HG02642 (cell line): ENCODE measurements at regions not wholly inside any gene's neighbourhood (a gene's known extent, or its start where the extent isn't known, plus 50 kb on each side); places are given as distances from the start of the nearest gene placed in this dataset.

Source experiments
- ATAC-seq: cut with Tn5 transposase; IDR thresholded peaks from one replicate; pipeline ENCODE4 v1.9.1; 2021; ENCODE audit warnings: mild to moderate bottlenecking; ENCODE audit not compliant: unreplicated experiment, poor library complexity

DNA sequence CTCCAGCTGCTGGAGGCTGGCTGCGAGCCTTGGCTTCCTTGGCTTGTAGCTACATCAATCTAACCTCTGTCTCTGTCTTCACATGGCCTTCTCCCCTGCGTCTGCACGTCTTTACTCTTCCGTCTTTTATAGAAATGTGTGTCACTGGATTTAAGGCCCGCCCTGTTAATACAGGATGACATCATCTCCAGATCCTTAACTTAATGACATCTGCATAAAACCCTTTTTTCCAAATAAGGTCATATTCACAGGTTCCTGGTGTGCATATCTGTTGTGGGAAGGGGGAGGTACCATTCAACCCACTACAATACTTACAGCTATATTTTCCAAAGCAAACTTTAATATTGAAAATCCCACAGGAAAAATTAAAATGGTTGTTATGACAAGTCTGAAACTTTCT, 165.3 kb upstream of the FOXD3 start:
- no peak for ATAC-seq

DNA sequence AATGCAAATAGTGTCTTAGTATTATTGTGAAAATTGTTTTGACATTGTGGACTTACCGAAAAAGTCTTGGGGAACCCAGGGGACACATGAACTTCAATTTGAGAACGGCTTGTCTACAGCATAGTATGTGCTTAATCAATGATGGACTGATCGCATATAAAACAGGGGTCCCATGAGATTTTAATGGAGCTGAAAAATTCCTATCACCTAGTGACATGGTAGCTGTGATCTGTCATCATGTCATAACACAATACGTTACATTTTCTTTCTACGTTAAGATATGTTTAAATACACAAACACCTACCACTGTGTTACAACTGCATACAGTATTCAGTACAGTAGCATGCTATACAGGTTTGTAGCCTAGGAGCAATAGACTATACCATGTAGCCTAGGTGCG, 153.3 kb upstream of the FOXD3 start:
- no peak for ATAC-seq

DNA sequence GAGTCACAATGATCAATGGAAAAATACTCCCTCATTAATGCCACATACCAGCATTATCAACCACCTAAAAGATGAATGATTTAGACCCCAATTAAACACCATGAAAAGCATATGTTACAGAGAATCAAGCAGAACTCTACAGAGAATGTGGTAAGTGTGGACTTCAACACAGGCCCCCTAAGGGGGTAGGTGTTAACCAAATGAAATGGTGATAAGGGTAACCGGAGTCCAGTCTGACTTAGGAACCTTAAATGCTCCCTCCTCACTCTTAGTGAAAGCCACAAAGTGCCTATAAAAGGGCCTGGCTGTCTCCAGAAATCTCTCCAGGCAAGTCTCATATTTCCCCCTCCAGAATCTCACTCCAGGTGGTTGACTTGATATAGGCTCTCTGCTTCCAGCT, 149.2 kb upstream of the FOXD3 start:
- ATAC-seq = no peak

DNA sequence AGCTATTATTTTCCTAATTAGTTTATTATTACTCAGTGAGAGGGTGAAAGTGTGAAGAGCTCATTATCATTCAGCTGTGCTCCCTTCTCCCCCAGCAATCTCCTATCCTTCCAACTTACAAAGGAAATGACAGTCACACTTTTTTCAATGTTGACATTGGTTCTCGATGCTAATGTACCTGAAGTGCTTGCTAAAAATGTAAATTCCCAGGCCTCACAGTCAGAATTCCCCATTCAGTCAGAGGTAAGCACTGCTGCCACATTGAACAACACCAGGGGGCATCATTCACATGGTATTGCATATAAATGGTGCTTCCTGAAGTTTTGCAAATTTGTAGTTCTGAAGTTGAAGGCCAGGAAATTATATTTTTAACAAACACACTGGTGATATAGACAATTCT, 132.7 kb upstream of the FOXD3 start:
- no peak for ATAC-seq

- no peak for ATAC-seq
These were observed 132.2 kb upstream of the FOXD3 start for GRCh38 chr1:63190171-63190570.

DNA sequence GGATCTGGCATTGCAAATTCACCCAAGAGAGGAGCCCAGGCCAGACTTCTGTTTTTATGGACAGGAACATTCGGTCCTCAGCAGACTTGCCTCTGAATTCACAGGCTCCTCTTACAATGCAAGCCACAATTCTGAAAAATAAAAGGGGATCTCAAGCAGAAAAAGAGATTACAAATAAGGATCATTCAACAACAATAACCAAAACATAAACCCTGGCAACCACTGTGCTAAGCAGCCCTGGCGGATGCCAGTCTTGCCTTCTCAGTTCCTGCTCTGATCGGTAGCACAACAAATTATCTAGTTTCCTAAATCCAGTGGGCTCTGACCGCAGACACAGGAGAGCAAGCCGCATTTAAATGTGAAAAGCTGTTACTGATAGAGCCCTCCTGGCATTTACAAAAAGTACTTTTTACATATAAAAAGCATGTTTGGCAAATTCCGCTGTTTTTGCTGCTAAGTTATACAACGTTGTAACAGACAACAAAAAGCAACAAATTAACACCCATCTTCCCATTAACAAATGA, 123.4 kb upstream of the FOXD3 start:
- ATAC-seq = no peak

DNA sequence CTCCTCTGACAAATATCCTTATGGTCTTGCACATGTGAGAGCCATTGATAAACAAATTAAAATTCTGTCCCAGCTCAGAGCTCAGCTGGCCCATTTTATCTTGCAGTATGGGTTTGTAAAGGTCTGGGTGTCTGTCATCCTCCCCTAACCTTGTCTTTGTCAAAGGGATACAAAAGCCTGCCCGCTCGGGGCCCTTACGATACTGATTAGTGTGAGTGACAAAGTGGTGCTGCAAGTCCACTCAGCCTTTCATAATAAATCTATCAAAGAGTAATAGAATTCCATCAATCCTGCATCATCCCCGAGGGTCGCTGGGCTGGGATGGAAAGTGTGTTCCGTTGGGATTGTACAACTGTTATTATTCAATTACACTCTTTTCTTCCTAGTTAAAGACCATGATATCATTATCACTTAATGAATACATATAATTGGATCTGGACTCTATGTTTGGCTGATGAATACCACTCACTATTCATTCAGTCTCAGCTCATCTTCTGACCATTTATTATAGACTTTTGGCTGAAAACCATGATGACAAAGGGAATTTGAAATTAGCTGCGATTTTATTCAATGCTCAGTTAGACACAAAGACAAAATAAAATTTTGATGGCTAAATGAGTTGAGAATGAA, 122.5 kb upstream of the FOXD3 start:
- no peak for ATAC-seq

DNA sequence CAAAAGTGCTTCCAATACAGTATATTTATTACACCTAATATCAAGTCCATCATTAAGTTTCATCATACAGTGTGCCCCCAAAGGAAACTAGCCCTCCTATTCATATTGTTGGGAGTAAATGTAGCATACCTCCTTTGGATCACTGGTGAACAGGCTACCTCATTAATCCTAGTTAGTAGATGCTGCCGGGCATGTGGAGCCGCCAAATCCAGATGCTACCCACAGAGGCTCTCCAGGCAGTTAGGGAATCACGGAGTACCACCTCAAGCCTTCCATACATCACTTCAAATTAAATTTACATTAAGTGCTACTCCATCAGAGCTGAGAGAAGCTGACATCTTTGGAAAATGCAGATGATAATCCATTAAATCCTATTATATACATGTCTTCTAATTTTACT, 121.7 kb upstream of the FOXD3 start:
- no peak for ATAC-seq

GRCh38 chr1:63203641-63204040, 118.7 kb upstream of the FOXD3 start:
- no peak for ATAC-seq

- ATAC-seq = no peak
These were observed 116.6 kb upstream of the FOXD3 start for GRCh38 chr1:63205776-63206175.

GRCh38 chr1:63214553-63214952, 107.8 kb upstream of the FOXD3 start:
- ATAC-seq = no peak

DNA sequence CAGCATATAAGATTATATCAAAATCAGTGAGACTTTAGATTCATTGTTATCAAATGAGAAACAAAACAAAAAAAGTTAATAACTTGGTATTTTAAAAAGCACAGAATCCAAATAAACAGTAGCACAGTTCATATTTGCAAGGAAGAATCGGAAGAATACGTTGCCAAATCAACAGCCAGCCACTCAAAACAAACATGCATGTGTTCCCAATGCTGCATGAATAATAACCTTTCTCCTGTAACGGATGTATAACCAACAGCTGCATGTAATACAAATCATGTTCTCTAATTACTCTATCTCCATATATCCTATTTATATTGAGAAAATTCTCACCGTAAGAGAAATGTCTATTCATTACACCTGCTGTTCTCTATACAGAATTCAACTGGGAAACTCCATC, 98.9 kb upstream of the FOXD3 start:
- ATAC-seq = no peak

GRCh38 chr1:63230722-63231121, 91.6 kb upstream of the FOXD3 start:
- no peak for ATAC-seq

DNA sequence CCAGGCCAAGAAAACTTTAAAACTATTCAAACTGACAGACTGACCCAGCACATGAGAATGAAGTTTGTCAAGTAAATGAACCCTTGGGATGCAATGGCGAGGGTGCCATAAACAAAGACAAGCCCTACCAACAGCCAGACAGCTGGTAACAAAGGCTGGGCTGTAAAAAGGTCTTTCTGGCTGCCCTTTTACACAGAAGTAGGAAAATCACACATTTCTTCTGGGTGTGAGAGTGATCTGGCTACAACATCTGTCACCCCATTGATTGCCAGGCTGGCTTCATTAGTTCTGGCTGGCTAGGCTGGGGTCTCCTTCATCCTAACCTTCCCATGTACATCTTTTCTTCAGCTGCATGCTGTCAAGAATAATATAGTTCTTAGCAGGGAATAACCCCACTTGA, 83.6 kb upstream of the FOXD3 start:
- no peak for ATAC-seq

DNA sequence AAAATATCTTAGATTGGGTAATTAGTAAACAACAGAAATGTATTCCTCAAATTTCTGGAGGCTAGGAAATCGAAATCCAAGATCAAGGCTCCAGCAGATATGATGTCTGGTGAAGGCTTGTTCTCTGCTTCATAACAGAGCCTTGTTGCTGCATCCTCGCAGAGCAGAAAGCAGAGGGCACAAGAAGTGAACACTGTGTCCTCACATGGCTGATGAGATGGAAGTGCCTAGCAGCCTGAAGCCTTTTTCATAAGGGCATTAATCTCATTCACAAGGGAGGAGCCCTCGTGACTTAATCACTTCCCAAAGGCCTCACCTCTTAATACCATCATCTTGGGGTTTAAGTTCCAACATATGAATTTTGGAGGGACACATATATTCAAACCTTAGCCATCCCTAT, 77.2 kb upstream of the FOXD3 start:
- ATAC-seq = no peak

- no peak for ATAC-seq
These were observed 74.2 kb upstream of the FOXD3 start for GRCh38 chr1:63248216-63248615.

DNA sequence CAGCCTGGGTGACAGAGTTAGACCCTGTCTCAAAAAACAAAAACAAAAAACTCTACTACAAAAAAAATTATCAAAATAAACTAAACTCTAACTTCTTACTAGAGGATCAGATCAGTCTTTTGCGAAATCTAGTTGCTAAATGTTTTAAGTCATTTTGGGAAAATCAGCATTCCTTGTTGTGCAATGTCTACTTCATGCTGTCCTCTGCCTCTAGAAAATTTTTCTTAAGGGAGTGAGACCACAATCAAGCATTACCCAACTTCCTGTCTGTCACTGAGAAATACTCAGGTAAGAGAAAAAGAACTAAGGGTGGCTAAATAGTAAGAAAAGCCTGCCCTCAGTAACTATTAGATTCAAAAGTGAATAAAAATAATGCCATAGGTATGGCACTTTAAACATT, 67.2 kb upstream of the FOXD3 start:
- ATAC-seq = no peak

DNA sequence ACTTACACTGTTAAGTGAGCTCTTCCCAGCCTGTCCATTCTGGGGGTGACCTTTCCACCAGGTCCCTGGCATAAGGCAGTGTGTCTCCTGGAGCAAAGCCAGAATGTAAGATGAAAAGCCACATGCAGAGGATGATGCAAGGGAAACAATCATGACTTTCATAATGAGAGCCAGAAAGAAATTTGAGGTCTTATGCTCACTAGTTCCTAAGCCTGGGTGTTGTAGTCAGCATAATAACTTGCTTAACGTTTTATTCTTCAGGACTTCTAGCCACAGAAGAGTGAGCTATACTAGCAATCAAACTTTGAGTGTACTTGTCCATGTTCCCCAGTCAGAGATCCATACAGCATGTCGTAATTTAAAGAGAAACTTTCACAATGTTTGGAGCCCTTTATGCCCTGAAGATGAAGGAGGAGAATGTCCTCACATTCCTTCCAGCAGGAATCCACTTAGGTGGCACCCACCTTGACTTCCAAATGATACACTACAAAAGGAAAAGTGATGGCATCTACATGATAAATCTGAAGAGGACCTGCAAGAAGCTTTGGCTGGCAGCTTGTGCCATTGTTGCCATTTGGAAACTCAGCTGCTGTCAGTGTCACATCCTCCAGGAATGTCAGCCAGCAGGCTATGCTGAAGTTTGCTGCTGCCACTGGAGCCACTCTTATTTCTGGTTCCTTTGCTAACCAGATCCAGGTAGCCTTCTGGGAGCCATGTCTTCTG, 60.5 kb upstream of the FOXD3 start:
- ATAC-seq = no peak

- ATAC-seq = no peak
These were observed 60.0 kb upstream of the FOXD3 start for GRCh38 chr1:63262459-63262770.

GRCh38 chr1:63264161-63264560, 58.2 kb upstream of the FOXD3 start:
- no peak for ATAC-seq

- ATAC-seq = no peak
These were observed 55.5 kb upstream of the FOXD3 start for GRCh38 chr1:63266857-63267256.

GRCh38 chr1:63268876-63269275, 53.5 kb upstream of the FOXD3 start:
- ATAC-seq = no peak
